Amygdala (tissue), 56 donors: ENCODE measurements at regions not wholly inside any gene's neighbourhood (a gene's known extent, or its start where the extent isn't known, plus 50 kb on each side); places are given as distances from the start of the nearest gene placed in this dataset.
A peak's percentile ranks its signal among the peaks of the same experiment; 100 is the strongest.

Experiments used
- DNase-seq, 56 donors: peaks; one replicate each; lab custom pipeline; 2025; lab: John Stamatoyannopoulos, UW

DNA sequence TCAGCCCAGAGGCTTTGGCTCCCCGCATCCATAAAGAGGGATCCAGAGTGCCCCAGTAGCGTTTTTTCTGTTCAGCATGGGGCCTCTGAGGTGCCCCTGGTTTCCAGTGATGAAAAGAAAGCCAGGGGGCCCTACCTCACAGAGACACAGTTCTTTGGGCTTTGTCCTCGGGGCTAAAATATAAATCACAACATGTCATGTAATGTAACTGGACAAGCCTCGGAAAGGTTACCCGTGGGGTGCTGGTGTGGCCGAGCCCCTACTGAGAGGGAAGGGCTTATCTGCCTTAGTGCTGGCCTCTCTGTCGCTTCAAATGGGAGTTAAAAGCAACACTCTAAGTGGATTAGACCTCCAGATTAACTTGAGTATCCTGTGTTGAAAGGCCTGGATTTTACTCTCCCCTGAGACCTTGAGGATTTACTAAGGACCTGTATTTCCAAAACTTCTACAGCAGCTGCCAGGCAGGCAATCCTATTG, 251.6 kb upstream of the APCDD1 start:
- DNase-seq, result no peak

DNA sequence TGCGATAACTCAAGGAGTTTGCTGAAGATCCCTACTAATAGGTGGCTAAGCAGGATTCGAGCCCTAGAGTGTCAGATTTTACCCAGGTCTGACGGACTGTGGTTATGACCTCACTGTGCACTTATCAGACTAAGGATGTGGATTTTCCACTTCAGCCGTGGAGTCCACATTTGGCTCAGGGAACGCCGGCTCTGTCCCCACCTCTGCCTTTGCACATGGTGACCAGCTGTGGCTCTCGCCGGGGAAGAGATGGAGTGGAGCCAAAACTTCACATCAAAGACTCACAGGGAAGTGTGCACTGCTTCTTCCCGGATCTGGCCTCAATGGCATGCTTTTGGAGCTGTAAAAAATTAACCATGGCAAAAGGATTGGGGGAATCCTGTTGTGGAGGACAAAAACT, 249.3 kb upstream of the APCDD1 start:
- no peak for DNase-seq

DNA sequence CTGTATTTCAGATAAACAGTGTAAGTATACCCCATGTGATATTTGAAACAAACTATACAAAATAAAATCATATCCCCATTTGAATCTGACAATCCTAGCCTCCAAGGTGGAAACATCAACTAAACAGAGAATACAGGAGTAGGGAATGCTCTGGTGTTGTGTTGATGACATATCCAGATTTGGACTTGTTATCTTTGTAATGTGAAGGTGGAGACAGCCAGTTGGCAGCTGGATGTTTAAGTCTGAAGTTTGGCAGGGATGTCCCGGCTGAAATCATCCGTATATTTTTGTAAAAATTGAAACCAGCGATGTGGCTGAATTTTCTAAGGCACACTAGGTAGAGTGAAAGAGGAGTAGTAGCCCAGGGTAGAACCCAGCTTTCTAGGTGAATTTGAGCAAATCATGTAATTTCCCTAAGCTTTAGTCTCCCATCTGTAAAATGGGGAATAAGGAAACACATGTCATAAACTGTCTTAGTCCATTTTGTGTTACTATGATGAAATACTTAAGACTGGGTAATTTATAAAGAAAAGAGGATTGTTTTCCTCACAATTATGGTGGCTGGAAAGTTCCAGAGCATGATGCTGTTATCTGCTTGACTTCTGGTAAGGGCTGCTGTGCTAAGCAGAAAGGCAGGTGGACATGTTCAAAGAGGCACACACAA, 246.6 kb upstream of the APCDD1 start:
- no peak for DNase-seq

DNA sequence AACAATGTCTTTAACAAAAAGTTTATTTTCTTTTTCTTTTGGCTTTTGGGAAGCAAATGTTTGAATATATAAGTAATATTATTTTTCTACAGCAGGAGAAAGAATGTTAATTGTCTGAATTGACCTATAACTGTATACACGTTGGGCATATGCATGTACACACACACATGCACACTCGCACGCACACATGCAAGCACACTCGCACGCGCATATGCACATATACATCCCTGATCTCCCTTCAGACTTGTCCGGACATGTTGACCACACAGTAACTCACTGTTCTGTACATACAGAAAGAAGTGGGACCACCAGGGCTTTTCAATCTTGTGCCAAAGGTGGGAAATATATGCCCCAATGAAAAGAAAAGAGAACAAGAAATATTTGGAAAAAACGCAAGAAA, 245.1 kb upstream of the APCDD1 start:
- DNase-seq, result no peak

DNA sequence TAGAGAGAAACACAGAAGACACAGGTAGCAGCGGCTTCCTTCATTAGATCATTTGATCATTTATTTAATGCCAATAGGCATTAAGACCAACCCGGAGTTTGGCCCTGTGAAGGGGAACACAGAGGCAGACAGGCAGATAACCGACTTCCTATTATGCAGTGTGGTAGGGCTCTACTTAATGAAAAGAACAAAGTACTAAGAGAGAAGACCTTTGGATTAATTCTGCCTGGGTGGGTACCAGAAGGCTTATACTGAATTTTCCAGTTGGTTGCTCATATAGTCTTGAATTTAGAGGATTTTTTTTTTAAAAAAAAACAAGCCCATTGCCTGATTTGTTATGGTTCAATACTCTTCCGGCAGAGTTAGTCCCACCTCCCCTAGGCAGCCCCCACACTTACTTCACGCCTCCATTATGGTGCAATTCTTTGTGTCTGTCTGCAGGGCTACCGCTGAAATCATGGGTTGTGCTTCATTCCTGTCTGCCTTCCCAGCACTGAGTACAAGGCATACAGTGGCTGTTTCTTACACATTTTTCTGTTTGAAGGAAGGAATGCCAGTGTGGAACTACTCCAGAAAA, 244.3 kb upstream of the APCDD1 start:
- no peak for DNase-seq

DNA sequence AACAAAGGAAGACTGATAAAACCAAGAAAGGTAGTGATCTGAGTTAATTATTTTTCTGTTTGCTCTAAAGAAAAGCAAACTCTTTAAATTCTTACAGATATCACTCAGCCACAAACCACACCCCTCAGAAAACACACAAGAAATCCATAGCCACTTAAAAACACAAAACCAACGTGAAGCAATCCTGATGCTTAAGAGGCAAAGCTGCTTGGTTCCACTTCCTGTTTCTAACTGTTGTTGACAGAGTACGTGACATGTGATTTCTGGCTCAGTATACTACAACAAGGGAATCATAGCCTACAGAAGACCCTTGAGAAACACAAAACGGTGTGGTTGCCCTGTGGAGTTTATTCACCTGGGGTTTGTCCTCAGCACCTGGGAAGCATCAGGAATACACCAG, 240.9 kb upstream of the APCDD1 start:
- peak in 2 of 56 donors; percentile 7 to 17 for DNase-seq

DNA sequence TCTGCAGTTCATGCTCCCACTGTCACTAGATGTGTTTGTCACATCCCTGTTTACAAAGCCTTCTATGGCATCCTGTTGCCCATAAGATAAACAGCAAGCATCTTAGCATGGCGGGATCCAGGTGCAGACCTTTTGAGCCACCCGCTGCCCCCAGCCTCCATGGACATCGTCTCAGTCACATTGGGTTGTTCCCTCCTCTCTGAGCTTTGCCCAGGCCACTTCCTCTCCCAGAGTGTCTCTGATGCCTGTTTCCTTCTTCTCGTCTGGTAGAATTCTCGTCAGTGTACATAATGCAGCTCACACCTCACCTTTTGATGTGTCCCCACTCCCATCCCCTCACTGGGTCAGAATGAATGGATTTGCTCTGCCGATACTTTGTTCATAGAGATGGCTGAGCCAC, 239.0 kb upstream of the APCDD1 start:
- no peak for DNase-seq

DNA sequence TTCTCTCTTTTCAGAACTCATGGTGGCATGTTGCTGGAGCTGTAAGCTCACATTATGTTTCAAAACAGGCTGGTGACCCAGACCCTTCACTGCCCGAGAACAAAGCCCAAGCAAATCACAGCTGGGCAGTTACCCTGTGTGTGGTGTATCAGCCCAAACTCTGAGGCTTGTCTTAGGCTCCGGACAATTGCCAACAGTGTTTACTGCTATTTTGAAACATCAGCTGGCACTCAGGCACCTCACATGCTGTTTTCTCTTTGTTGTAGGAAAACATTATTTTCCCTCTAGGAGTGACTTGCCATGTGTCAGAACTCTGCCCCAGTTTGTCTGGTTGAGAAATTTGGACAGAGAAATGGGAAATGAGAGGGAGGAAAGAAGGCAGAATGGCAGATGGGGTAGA, 237.6 kb upstream of the APCDD1 start:
- DNase-seq, result peak in 1 of 56 donors; percentile 3

DNA sequence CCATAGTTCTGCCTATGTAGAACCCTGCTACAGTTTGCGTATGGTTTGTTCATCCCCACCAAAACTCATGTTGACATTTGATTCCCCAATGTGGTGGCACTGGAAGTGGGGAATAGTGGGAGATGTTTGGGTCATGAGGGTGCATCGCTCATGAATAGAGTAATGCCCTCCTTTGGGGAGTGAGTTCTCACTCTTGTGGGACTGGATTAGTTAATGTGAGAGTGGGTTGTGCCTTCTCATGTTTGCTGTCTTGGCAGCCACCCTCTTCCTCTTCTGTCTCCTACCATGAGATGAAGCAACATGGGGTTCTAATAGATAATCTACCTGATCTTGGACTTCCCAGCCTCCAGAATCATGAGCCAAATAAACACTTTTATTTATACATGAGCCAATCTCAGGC, 237.2 kb upstream of the APCDD1 start:
- no peak for DNase-seq

DNA sequence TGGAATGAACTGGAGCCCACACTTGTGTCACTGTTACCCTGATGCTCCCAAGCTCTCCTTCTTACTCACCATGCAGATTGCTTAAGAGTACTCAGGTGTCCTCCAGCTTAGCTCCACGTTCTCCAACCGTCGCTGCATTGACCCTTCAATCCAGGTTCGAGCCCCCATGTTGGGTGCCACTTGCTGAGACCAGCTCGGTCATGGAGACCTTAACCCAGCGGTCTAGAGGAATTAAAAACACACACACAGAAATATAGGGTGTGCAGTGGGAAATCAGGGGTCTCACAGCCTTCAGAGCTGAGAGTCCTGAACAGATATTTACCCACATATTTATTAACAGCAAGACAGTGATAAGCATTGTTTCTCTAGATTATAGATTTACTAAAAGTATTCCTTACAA, 229.1 kb upstream of the APCDD1 start:
- no peak for DNase-seq

DNA sequence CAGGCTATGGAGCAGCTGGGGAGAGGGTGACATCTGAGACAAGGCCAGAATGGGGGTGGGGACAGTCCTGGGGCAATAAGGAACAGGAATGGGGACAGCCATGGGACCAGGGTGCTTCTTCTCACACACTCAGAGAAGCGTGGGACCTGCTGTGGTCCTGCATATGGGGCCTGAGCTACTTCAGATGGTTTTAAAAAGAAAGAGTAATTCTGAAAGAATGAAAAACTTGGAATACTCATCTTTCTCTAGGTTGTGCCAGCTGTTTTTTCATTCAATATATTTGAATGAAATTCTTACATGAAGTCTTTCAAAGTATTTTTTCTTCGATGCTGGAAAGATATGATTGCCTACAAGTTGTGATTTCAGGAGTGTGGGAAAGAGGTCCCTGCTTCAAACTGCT, 227.5 kb upstream of the APCDD1 start:
- no peak for DNase-seq

DNA sequence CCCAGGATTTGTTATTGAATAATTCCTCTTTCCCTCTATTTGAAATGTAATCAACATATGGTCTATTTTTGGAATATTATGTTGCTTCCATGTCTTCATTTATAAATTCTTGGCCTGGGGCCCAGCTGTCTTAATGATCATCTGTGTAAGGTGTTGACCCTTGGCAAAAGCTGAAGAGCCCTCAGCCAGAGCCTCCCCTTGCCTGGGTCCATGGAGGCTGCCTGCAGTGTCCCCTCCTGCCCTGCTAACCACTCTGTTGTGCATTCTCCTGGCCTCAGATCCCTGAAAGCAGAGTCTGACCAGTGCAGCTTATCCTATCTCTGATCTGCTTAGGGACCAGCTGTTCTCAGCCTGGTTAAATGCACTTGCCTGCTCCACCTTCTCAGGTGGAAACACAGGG, 226.1 kb upstream of the APCDD1 start:
- DNase-seq, result no peak

DNA sequence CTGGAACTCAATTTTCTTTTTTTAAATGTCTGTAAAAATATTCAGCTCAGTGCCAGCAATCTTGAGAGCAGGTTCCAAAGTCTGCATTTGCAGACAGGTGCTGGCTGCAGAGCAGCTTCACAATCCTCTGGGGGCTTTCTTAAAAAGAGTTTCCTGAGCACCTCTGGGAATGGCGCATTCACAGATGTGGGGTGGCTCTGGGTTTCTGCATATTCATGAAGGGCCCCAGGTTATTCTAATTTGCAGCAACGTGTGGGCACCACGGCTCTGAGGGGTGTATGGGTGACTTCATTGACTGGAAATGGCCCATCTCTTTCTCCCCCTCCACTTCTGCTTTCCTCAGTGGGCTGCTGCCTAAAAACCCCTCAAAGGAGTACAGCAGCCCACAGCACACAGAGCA, 225.0 kb upstream of the APCDD1 start:
- no peak for DNase-seq

DNA sequence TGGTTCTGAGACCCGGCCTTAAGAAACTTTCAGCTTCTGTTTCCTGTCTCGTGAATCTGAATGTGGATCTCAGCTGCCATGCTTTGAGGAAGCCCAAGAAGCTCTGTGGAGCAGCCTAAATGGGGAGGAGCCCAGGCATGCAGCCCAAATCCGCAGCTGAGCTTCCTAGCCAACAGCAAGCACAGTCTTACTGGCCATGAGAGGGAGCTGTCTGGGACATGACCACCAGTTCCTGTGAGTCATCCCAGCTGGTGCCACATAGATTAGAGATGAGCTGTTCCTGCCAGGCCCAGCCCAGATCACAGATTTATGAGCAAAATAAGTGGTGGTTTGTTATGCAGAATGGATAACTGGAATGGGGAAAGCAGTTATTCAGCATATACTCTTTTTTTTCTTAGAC, 224.4 kb upstream of the APCDD1 start:
- DNase-seq, result no peak

DNA sequence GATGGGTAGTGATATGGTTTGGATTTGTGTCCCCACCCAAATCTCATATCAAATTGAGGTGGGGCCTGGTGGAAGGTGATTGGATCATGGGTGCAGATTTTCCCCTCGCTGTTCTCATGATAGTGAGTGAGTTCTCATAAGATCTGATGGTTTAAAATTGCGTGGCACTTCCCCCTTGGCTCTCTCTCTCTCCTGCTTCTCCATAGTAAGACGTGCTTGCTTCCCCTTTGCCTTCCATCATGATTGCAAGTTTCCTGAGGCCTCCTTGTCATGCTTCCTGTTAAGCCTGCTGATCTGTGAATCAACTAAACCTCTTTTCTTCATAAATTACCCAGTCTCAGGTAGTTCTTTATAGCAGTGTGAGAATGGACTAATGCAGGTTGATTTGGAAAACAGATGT, 223.2 kb upstream of the APCDD1 start:
- DNase-seq, result no peak

DNA sequence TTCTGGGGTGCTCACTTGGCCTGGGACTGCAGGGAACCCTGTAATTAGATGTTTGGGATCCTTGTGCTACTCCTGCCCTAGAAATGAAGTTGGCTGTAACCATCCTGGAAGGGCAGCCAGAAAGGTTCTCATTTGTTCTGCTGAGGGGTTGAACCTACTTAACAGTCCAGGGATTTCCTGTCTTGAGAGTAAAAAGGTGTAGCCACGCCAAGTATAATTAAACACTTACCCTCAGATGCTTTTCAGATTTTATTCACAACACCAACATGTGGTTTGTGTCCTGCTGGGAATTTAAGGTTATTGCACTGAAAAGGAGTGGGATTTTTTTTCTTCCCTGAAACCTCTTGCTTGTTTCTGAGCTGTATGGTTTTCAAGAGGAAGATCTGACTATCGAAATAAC, 222.4 kb upstream of the APCDD1 start:
- DNase-seq, result peak in 7 of 56 donors; percentile 25 to 45 (median 40)

DNA sequence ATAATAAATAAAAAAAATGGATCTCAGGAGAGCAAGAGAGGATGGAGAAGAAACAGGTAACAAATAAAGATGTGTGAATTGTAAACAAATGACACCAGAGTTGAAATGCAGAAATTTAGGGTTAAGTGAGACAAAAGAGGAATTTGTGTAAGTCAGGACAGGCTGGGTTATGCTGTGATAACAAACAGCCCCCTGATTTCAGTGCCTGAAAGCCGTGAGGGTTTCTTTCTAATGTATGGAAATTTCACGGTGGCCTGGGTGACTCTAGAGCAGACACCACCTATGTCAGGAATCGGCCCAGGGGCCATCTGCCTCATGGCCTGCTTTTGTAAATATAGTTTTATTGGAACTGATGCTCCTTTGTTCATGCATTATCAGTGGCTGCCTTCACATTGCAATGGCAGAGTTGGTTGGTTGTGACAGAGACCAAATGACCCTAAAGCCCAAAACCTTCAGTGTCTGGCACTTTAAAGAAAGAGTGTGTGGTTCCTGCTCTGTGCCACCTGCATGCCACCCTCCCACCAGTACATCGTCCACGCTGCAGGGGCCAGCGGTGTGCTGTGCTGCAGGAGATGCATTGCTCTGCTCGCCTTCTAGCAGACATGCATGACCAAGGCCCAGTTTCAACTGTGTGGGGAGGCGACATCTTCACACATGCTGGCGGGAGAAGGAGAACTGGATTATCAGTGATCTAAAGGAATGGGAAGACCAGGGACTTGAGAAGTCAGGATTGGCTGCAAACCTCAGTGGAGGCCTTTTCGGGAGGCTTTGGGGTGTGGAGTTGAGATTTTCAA, 221.2 kb upstream of the APCDD1 start:
- no peak for DNase-seq

DNA sequence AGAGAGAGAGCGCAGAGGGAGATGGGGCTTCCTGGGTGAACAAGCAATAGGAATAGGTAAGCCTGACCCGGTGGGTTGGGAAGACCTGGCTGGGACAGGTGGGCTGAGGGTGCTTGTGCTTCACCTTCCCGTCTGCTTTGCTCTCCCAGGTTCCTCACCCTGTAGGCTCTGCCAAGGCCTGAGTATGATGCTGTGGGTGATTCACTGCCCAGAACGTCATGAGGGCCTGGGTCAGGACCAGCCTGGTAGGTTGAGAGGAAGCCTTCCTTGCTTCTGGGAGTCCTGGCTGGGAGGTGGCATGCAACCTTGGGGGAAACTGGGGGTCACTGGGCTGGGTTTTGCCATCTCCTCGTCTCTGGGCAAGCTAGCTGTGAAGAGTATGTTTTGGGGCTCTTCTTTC, 220.2 kb upstream of the APCDD1 start:
- no peak for DNase-seq

DNA sequence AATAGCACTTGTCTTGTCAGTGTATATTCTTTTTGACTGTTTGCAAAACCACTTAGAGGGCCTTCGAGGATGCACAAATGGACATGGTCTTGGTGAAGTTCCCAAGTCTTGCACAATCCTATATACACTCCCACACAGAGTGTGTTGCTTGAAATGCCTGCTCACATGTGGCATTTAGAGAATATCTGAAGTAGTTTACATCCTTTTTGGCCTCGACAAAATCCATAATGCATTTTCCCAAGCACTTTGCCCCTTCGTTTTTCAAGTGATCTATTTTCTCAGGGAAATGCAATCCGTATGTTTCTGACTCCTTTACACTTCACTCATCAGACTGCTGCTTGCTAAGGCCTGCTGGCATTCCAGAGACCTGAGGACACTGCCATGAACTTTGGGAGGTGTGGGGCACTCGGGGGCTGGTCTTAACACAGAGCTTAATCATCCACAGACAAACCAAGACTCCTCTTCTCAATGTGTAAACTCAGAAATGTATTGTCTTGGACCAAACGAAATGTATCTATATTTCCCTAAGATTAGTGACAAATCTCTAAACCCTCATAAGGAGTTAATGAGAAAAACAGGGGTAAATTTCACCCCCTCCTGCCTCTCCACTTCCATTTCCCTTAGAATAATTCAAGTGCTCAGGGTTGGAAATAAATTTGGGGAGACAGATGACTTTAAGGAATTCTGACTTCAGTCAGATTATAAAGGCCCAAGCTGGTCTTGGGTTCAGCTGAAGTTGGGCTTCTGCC, 219.3 kb upstream of the APCDD1 start:
- no peak for DNase-seq

DNA sequence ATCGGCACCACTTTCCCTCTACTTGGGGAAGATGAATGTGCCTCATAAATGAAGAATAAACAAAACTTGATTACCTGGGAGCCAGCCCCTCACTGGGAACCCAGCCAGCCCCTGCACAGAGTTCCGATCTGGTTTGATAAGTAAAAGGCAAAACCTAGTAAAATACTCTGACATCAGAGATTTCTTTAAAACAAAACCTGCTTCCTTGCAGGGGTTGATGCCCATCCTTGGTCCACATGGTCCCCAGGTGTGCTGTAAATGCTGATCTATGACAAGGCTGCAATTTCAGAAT, 218.8 kb upstream of the APCDD1 start:
- no peak for DNase-seq

DNA sequence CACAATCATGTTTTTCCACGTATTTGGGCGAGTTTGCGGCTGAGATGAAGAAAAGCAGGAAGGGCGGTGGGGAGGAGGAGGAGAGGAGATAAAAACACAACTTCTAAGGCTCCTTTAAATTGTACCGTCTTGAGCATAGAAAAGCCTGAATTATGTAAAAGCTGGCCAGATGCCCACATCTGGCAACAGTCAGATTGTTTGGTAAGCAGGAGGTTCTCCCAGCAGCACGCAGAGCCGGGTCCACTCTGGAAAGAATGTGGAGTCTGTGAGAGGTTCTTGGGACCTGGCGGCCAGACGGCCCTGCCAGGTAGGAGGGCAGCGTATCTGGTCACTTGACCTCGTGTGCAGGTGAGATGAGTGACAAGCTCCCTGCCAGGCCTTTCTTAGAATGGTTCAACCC, 215.3 kb upstream of the APCDD1 start:
- no peak for DNase-seq
